GM12865 (cell line): ENCODE measurements at regions not wholly inside any gene's neighbourhood (a gene's known extent, or its start where the extent isn't known, plus 50 kb on each side); places are given as distances from the start of the nearest gene placed in this dataset.

Experiments
- DNase-seq: peaks from one replicate; pipeline ENCODE4 v3.0.0; 2010; ENCODE audit warnings: low read depth
- H3K4me3 ChIP-seq: 2 replicates; pipeline ENCODE4 v1.5.1; 2011; ENCODE audit warnings: mild to moderate bottlenecking, low read depth, low read length, control low read depth
- CTCF ChIP-seq: IDR thresholded peaks from 2 replicates; pipeline ENCODE4 v1.5.1; 2011; ENCODE audit warnings: low read length, control low read depth, low read depth, inconsistent platforms; ENCODE audit not compliant: insufficient read depth; ENCODE audit errors: missing control alignments

GRCh38 chr11:29343465-29344333 lies 673.1 kb downstream of the KCNA4 start:
- peak; percentile 69 for DNase-seq
- H3K4me3 ChIP-seq: peak overlapping the region; percentile 23; the same call in 1 of the 2 replicates
- peak; percentile 98 for TF ChIP-seq CTCF

GRCh38 chr11:29336727-29337575 lies 679.9 kb downstream of the KCNA4 start:
- no peak for TF ChIP-seq CTCF
- no peak for DNase-seq

GRCh38 chr11:29334776-29335130 lies 682.1 kb downstream of the KCNA4 start:
- H3K4me3 ChIP-seq: no peak overlapping the region
- no peak for TF ChIP-seq CTCF
- DNase-seq: no peak

More at GRCh38 chr11:29336727-29337575, 679.9 kb downstream of the KCNA4 start:
- no peak overlapping the region for H3K4me3 ChIP-seq

- peak; percentile 57 for DNase-seq
- H3K4me3 ChIP-seq: no peak overlapping the region
- peak; percentile 27 for TF ChIP-seq CTCF
These were observed 682.6 kb downstream of the KCNA4 start for GRCh38 chr11:29333993-29334775.

GRCh38 chr11:29331451-29332010 lies 685.3 kb downstream of the KCNA4 start:
- no peak for TF ChIP-seq CTCF
- no peak for DNase-seq
- H3K4me3 ChIP-seq: no peak overlapping the region

- peak; percentile 35 for DNase-seq
- TF ChIP-seq CTCF: peak; percentile 54
These were observed 687.8 kb downstream of the KCNA4 start for GRCh38 chr11:29328961-29329441.

More at GRCh38 chr11:29328961-29329441, 687.8 kb downstream of the KCNA4 start:
- no peak overlapping the region for H3K4me3 ChIP-seq
